CD8-positive, alpha-beta memory T cell (primary cell): ENCODE measurements at regions not wholly inside any gene's neighbourhood (a gene's known extent, or its start where the extent isn't known, plus 50 kb on each side); places are given as distances from the start of the nearest gene placed in this dataset.
"Not testable (repeated sequence)": the region's sequence is repeated elsewhere in the genome, so short reads cannot be mapped to it uniquely, and the experiment has no call there.

Source experiments
- CTCF ChIA-PET: fragments of 350-600 bp; sonication (Branson Sonifier 250); formaldehyde crosslinking; loops from one replicate; lab custom pipeline; 2021; ENCODE audit warnings: antibody characterized with exemption; lab: Charles Lee
- POLR2A ChIA-PET: fragments of 350-600 bp; sonication (Branson Sonifier 250); formaldehyde crosslinking; loops from one replicate; lab custom pipeline; 2021; ENCODE audit warnings: antibody characterized with exemption; lab: Charles Lee
- DNase-seq, 5 donors: peaks; one replicate each; pipeline versions ENCODE4 v3.0.0 to v3.0.0-alpha.2; 2020 to 2022; ENCODE audit warnings: mixed read lengths in 1 of 5
- H3K27ac ChIP-seq: one replicate; pipeline ENCODE4 v1.7.0; 2013; ENCODE audit warnings: low read depth, mild to moderate bottlenecking, low read length, moderate library complexity
- H3K27me3 ChIP-seq: 2 replicates; pipeline ENCODE4 v1.7.0; 2013; ENCODE audit warnings: low read length, mild to moderate bottlenecking; ENCODE audit not compliant: insufficient read depth, poor library complexity, severe bottlenecking
- H3K36me3 ChIP-seq: 2 replicates; pipeline ENCODE4 v1.7.0; 2013; ENCODE audit warnings: mild to moderate bottlenecking, low read length, moderate library complexity; ENCODE audit not compliant: insufficient read depth
- H3K4me1 ChIP-seq: 2 replicates; pipeline ENCODE4 v1.7.0; 2013; ENCODE audit warnings: mild to moderate bottlenecking, low read length, moderate library complexity; ENCODE audit not compliant: insufficient read depth
- H3K4me3 ChIP-seq: 2 replicates; pipeline ENCODE4 v1.7.0; 2013; ENCODE audit warnings: mild to moderate bottlenecking, low read length
- H3K9me3 ChIP-seq: 2 replicates; pipeline ENCODE4 v1.7.0; 2013; ENCODE audit warnings: mild to moderate bottlenecking, low read length
- H3K27ac Mint-ChIP-seq, 8 donors: one replicate each; pipeline ENCODE4 v1.8.0; 2020 to 2021; ENCODE audit warnings: mixed read lengths in 8 of 8, mild to moderate bottlenecking in 6 of 8, inconsistent platforms in 3 of 8, moderate library complexity in 3 of 8
- H3K27me3 Mint-ChIP-seq, 2 donors: one replicate each; pipeline ENCODE4 v1.8.0; 2020 to 2021; ENCODE audit warnings: mixed read lengths in 2 of 2, mild to moderate bottlenecking in 1 of 2, moderate library complexity in 1 of 2
- H3K36me3 Mint-ChIP-seq, 3 donors: one replicate each; pipeline ENCODE4 v1.8.0; 2020 to 2021; ENCODE audit warnings: mixed read lengths in 3 of 3, inconsistent platforms in 1 of 3, mild to moderate bottlenecking in 1 of 3
- H3K4me1 Mint-ChIP-seq, 3 donors: one replicate each; pipeline ENCODE4 v1.8.0; 2020 to 2021; ENCODE audit warnings: mixed read lengths in 3 of 3, inconsistent platforms in 1 of 3, mild to moderate bottlenecking in 1 of 3
- H3K4me3 Mint-ChIP-seq, 7 donors: one replicate each; pipeline ENCODE4 v1.8.0; 2020 to 2021; ENCODE audit warnings: mixed read lengths in 7 of 7, mild to moderate bottlenecking in 6 of 7, moderate library complexity in 4 of 7, inconsistent platforms in 2 of 7
- H3K9me3 Mint-ChIP-seq, 5 donors: one replicate each; pipeline ENCODE4 v1.8.0; 2020 to 2022; ENCODE audit warnings: mixed read lengths in 5 of 5, mild to moderate bottlenecking in 3 of 5, moderate library complexity in 2 of 5, inconsistent platforms in 1 of 5

DNA sequence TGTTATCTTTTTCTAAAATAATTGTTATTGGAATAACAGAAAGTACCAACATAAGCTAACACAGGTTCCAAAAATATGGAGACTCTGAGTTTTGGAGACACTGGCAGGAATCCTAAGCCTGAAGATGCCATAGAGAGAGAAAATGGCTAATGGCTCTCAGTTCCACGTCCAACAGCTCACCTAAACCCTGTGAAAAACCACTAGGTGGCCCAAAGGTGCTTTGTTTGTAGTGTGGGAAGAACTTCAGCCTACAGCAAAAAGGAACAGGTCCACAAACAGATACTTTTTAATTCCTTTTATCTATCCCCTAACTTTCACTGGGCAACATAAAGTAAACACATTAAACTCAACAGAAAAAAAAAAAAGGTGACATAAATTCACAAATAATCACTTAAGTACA is 272.3 kb downstream of the SEMA3D start:
- no peak overlapping the region for H3K4me3 Mint-ChIP-seq
- no peaks in the 10 kb centered on the region for H3K27me3 ChIP-seq
- H3K36me3 ChIP-seq = no peaks in the 10 kb centered on the region
- no peaks in the 10 kb centered on the region for H3K4me1 Mint-ChIP-seq
- no peaks in the 10 kb centered on the region for H3K36me3 Mint-ChIP-seq
- no peaks in the 10 kb centered on the region for H3K4me1 ChIP-seq
- no peak overlapping the region for H3K4me3 ChIP-seq
- H3K27ac ChIP-seq = no peak overlapping the region
- POLR2A ChIA-PET = no interaction called here
- CTCF ChIA-PET = no interaction called here
- no peak for DNase-seq
- no peak overlapping the region for H3K27ac Mint-ChIP-seq
- H3K27me3 Mint-ChIP-seq = no peaks in the 10 kb centered on the region
- peaks cover 4 to 17% (median 5%) of the 10 kb centered on the region in 5 donors for H3K9me3 Mint-ChIP-seq
- no peaks in the 10 kb centered on the region for H3K9me3 ChIP-seq

DNA sequence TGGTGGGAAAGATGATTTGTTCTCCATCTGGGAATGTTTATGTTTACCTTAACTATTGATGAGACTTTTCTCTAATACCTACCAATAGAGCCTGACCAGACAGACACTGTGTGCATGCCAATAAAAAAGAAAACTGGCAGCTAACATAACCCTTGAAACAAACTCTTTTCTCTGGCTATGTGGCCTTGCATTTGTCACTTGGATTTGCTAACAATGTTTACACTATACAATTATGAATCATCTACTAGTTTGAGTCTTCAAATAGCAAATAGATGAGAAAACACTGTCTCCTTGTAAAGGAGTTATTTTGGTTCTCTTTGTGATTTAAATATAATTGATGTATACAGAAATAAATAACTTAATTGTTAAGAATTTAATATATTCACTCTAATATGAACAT is 273.1 kb downstream of the SEMA3D start:
- no peaks in the 10 kb centered on the region for H3K36me3 ChIP-seq
- H3K36me3 Mint-ChIP-seq = no peaks in the 10 kb centered on the region
- no peaks in the 10 kb centered on the region for H3K27me3 ChIP-seq
- no peaks in the 10 kb centered on the region for H3K9me3 ChIP-seq
- no peaks in the 10 kb centered on the region for H3K4me1 ChIP-seq
- H3K27ac ChIP-seq = no peak overlapping the region
- H3K27ac Mint-ChIP-seq = no peak overlapping the region
- H3K4me1 Mint-ChIP-seq = no peaks in the 10 kb centered on the region
- no peak overlapping the region for H3K4me3 Mint-ChIP-seq
- no peak overlapping the region for H3K4me3 ChIP-seq
- H3K9me3 Mint-ChIP-seq = peaks cover 2 to 20% (median 5%) of the 10 kb centered on the region in 5 donors
- POLR2A ChIA-PET = no interaction called here
- CTCF ChIA-PET = no interaction called here
- no peaks in the 10 kb centered on the region for H3K27me3 Mint-ChIP-seq
- no peak for DNase-seq

DNA sequence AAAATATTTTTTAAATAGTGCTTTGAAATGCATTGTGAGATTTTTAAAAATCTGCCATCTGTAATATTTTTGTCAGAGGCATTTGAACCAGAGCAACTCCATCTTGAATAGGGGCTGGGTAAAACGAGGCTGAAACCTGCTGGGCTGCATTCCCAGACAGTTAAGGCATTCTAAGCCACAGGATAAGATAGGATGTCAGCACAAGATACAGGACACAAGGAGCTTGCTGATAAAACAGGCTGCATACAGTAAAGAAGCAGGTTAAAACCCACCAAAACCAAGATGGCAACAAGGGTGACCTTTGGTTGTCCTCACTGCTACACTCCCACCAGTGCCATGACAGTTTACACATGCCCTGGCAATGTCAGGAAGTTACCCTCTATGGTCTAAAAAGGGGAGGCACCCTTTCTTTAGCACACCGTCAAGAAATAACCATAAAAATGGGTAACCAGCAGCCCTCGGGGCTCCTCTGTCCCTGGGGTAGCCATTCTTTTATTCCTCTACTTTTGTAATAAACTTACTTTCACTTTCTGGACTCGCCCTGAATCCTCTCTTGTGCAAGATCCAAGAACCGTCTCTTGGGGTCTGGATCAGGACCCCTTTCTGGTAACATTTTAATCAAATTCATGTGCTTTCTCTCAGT is 273.7 kb downstream of the SEMA3D start:
- Mint-ChIP-seq H3K36me3 (no peaks in the 10 kb centered on the region), H3K4me1 (no peaks in the 10 kb centered on the region), H3K27ac (no peak overlapping the region), H3K27me3 (no peaks in the 10 kb centered on the region), H3K4me3 (no peak overlapping the region), H3K9me3 (peaks cover 0 to 20% (median 5%) of the 10 kb centered on the region in 5 donors)
- no peaks in the 10 kb centered on the region for H3K4me1 ChIP-seq
- H3K36me3 ChIP-seq = no peaks in the 10 kb centered on the region
- no peak overlapping the region for H3K27ac ChIP-seq
- ChIA-PET CTCF (no interaction called here), POLR2A (no interaction called here)
- no peak overlapping the region for H3K4me3 ChIP-seq
- H3K9me3 ChIP-seq = no peaks in the 10 kb centered on the region
- DNase-seq = no peak
- no peaks in the 10 kb centered on the region for H3K27me3 ChIP-seq

DNA sequence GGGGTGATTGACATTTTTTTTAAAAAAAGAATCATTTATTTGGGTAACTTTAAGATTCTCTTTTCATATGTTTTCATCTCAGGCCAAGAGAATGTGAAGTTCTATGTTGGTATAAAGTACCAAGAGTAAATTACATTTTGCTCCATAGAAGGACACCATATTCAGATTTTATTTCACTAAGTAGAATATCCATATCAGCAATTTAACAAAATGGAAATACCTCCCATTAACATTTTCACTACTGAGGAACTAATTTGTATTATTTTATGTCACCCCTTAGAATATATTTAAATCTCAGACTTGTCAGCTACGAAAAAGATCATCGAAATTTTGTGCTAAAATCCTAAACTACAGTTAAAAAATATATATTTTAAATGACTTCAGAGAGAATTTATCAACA is 274.3 kb downstream of the SEMA3D start:
- CTCF ChIA-PET = no interaction called here
- Mint-ChIP-seq H3K27me3 (no peaks in the 10 kb centered on the region), H3K4me1 (no peaks in the 10 kb centered on the region), H3K9me3 (peaks cover under 1 to 19% (median 5%) of the 10 kb centered on the region in 5 donors), H3K36me3 (no peaks in the 10 kb centered on the region), H3K4me3 (no peak overlapping the region), H3K27ac (no peak overlapping the region)
- H3K4me1 ChIP-seq = no peaks in the 10 kb centered on the region
- no peaks in the 10 kb centered on the region for H3K36me3 ChIP-seq
- H3K4me3 ChIP-seq = no peak overlapping the region
- H3K27me3 ChIP-seq = no peaks in the 10 kb centered on the region
- no peak for DNase-seq
- no peaks in the 10 kb centered on the region for H3K9me3 ChIP-seq
- no peak overlapping the region for H3K27ac ChIP-seq
- POLR2A ChIA-PET = no interaction called here

DNA sequence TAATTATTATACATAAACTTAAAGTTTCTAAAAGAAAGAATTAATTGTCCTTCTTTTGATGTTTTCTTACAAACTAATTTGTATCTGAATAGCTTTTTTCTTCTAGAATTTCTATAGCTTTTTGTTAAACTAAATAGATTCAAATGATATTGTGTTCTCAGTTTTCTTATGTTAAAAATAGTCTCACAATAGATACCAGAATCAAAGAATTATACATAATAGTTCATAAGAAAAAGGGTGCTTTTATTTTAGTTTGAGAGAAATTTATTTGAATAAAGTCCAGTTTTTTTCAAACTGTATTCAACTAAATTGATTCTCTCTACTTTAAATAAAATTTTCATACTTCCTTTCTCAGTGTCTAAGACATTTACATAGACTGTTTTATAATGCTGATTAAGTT is 274.8 kb downstream of the SEMA3D start:
- no peaks in the 10 kb centered on the region for H3K9me3 ChIP-seq
- ChIA-PET CTCF (no interaction called here), POLR2A (no interaction called here)
- Mint-ChIP-seq H3K4me1 (no peaks in the 10 kb centered on the region), H3K27me3 (no peaks in the 10 kb centered on the region), H3K27ac (no peak overlapping the region), H3K4me3 (no peak overlapping the region), H3K36me3 (no peaks in the 10 kb centered on the region), H3K9me3 (peaks cover 2 to 14% (median 5%) of the 10 kb centered on the region in 5 donors)
- DNase-seq = no peak
- H3K4me1 ChIP-seq = no peaks in the 10 kb centered on the region
- H3K36me3 ChIP-seq = no peaks in the 10 kb centered on the region
- no peak overlapping the region for H3K4me3 ChIP-seq
- H3K27me3 ChIP-seq = no peaks in the 10 kb centered on the region
- H3K27ac ChIP-seq = no peak overlapping the region

DNA sequence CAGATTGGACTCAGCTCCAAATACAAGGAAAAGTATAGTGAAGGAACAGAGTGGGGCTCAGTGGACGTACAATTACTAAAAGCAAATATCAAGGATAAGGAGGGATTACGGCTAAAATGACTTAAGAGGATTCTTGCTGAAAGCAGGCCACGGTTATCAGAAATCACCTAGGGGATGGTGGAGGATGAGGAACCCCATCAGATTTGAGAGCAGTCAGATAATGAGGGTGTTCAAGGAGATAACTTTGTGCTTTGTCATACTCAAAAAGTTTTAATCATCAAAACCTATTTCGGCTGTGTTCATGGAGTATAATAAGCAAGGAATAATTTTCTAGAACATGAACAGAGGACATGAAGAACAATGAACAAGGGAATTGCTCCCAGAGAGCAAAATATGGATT is 275.8 kb downstream of the SEMA3D start:
- Histone ChIP-seq H3K9me3 (no peaks in the 10 kb centered on the region), H3K4me1 (no peaks in the 10 kb centered on the region), H3K4me3 (no peak overlapping the region), H3K36me3 (no peaks in the 10 kb centered on the region), H3K27me3 (no peaks in the 10 kb centered on the region), H3K27ac (no peak overlapping the region)
- no peak overlapping the region for H3K27ac Mint-ChIP-seq
- no peak overlapping the region for H3K4me3 Mint-ChIP-seq
- no peak for DNase-seq
- peaks cover 0 to 17% (median 5%) of the 10 kb centered on the region in 5 donors for H3K9me3 Mint-ChIP-seq
- no peaks in the 10 kb centered on the region for H3K36me3 Mint-ChIP-seq
- no peaks in the 10 kb centered on the region for H3K27me3 Mint-ChIP-seq
- ChIA-PET CTCF (no interaction called here), POLR2A (no interaction called here)
- H3K4me1 Mint-ChIP-seq = no peaks in the 10 kb centered on the region

DNA sequence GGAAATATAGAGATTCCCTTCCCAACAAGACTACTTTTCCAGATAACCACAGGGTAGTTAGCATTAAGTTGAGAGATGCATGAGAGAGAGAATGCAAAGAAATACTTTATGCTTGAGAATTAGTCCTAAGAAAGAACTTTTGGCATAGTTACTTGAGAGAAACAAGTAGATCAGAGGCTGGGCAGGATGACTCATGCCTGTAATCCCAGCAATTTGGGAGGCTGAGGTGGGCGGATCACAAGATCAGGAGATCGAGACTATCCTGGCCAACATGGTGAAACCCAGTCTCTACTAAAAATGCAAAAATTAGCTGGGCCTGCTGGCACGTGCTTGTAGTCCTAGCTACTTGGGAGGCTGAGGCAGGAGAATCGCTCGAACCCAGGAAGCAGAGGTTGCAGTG is 276.5 kb downstream of the SEMA3D start:
- H3K4me1 Mint-ChIP-seq, POLR2A ChIA-PET: not testable (repeated sequence)

DNA sequence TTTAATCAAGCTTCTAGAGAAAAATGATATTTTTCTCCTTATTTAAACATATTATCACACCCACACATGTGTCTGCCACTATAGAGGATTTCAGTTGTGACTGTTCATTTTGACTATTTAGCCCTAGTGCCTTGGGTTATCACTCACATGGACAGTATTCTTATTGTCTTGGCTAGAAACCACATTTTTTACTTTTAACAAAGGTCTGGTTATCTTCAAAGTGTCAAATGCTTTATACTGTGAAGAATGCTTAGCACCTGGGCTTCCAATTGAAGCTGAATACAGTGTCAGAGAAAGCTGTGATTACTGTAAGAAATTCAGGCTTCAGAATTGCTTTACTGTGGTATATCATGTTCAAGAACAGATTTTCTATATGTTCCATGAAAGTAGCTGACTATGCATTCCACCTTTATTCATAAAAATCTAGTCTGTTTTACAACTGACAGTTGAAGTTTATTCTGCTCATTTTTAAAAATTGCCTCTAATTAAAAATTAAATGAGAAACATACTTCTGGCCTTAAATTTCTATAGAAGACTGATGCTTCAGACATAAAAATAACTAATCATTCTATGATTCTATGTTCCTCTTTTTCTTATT is 278.6 kb downstream of the SEMA3D start:
- no peak overlapping the region for H3K27ac ChIP-seq
- no peaks in the 10 kb centered on the region for H3K4me1 Mint-ChIP-seq
- POLR2A ChIA-PET = no interaction called here
- no peaks in the 10 kb centered on the region for H3K36me3 ChIP-seq
- no peaks in the 10 kb centered on the region for H3K27me3 ChIP-seq
- no peaks in the 10 kb centered on the region for H3K36me3 Mint-ChIP-seq
- no peaks in the 10 kb centered on the region for H3K4me1 ChIP-seq
- no peak overlapping the region for H3K4me3 Mint-ChIP-seq
- DNase-seq = no peak
- H3K27ac Mint-ChIP-seq = no peak overlapping the region
- CTCF ChIA-PET = no interaction called here
- H3K9me3 Mint-ChIP-seq = peaks cover 0 to 30% (median 5%) of the 10 kb centered on the region in 5 donors
- no peaks in the 10 kb centered on the region for H3K27me3 Mint-ChIP-seq
- no peak overlapping the region for H3K4me3 ChIP-seq
- no peaks in the 10 kb centered on the region for H3K9me3 ChIP-seq

More for the DNA sequence above, 276.5 kb downstream of the SEMA3D start:
- H3K4me3 Mint-ChIP-seq, CTCF ChIA-PET, H3K27me3 Mint-ChIP-seq, H3K9me3 ChIP-seq, H3K27ac Mint-ChIP-seq, H3K36me3 Mint-ChIP-seq, H3K36me3 ChIP-seq, H3K27me3 ChIP-seq, H3K4me3 ChIP-seq, H3K4me1 ChIP-seq, H3K27ac ChIP-seq, DNase-seq: not testable (repeated sequence)
- peaks cover 0 to 20% (median 5%) of the 10 kb centered on the region in 5 donors for H3K9me3 Mint-ChIP-seq
